Mesodermal cell (in vitro differentiated cells): ENCODE measurements at regions not wholly inside any gene's neighbourhood (a gene's known extent, or its start where the extent isn't known, plus 50 kb on each side); places are given as distances from the start of the nearest gene placed in this dataset.

Experiments
- H3K27ac ChIP-seq: 2 replicates; pipeline ENCODE4 v1.7.0; 2013; ENCODE audit warnings: mild to moderate bottlenecking, low read depth, low read length, moderate library complexity; ENCODE audit not compliant: severe bottlenecking
- H3K36me3 ChIP-seq: 2 replicates; pipeline ENCODE4 v1.7.1; 2013; ENCODE audit warnings: mild to moderate bottlenecking, low read length, moderate library complexity; ENCODE audit not compliant: control insufficient read depth, insufficient read depth
- H3K4me1 ChIP-seq: one replicate; pipeline ENCODE4 v1.7.1; 2013; ENCODE audit warnings: mild to moderate bottlenecking, low read length; ENCODE audit not compliant: insufficient read depth, control insufficient read depth, poor library complexity, severe bottlenecking
- H3K4me3 ChIP-seq: 2 replicates; pipeline ENCODE4 v1.7.0; 2013; ENCODE audit warnings: low read length, control low read depth, mild to moderate bottlenecking; ENCODE audit not compliant: insufficient read depth, poor library complexity, severe bottlenecking; ENCODE audit errors: extremely low read depth
- H3K9me3 ChIP-seq: 2 replicates; pipeline ENCODE4 v1.7.1; 2013; ENCODE audit warnings: mild to moderate bottlenecking, low read length, moderate library complexity; ENCODE audit not compliant: control insufficient read depth
- WGBS, 2 experiments: methylation state at CpG; one replicate each; pipeline ENCODE4 v1.1.5; 2013; ENCODE audit warnings: missing lambda C conversion rate in 2 of 2; ENCODE audit not compliant: insufficient coverage in 2 of 2; 5-methylcytosine and 5-hydroxymethylcytosine counted together

DNA sequence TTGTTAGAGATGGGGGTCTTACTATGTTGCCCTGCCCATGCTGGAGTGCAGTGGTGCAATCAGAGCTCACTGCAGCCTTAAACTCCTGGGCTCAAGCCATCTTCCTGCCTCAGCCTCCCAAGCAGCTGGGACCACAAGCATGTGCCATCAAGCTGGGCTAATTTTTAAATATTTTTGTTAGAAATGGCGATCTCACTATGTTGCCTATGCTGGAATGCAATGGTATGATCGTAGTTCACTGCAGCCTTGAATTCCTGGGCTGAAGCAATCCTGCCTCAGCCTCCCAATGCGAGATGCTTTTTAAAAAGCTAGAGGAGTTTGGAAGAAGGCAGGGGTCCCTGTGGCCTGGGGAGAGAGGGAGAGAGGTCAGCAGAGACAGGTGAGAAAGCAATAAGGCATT lies 600.1 kb upstream of the AUTS2 start:
- WGBS, 2 experiments = 76 to 87% methylated on average over 3 of the region's 3 CpGs
- H3K4me1 ChIP-seq = no peaks in the 10 kb centered on the region
- peaks cover 25% of the 10 kb centered on the region for H3K9me3 ChIP-seq
- no peak overlapping the region for H3K27ac ChIP-seq
- H3K36me3 ChIP-seq = no peaks in the 10 kb centered on the region
- H3K4me3 ChIP-seq = no peak overlapping the region

GRCh38 chr7:69002416-69002815 lies 595.9 kb upstream of the AUTS2 start:
- Histone ChIP-seq H3K4me3 (no peak overlapping the region), H3K4me1 (no peaks in the 10 kb centered on the region), H3K27ac (peak overlapping the region; percentile 64)

DNA sequence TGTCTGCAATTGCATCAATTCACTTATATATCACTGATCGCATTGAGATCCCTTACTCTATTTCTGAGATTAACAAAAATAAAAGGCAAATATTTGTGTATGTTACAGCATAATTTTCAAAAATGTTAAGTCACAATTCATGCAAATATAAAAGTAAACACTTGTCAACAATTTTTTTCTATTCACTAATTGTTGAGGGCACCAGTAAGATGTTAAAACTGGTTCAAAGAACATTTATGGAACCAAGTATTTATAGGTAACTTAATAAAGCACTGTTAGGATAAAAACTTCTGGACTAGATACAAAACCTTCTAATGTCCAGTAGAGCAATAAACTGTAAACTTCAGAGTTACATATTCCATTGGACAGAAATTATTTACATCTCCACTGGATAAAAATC lies 586.1 kb upstream of the AUTS2 start:
- Histone ChIP-seq H3K4me3 (no peak overlapping the region), H3K27ac (no peak overlapping the region), H3K36me3 (no peaks in the 10 kb centered on the region), H3K4me1 (no peaks in the 10 kb centered on the region), H3K9me3 (no peaks in the 10 kb centered on the region)
- no CpG with 5 or more reads among the region's 1 CpG for WGBS, 2 experiments

More at GRCh38 chr7:69002416-69002815, 595.9 kb upstream of the AUTS2 start:
- no peaks in the 10 kb centered on the region for H3K36me3 ChIP-seq
- H3K9me3 ChIP-seq = peaks cover 25% of the 10 kb centered on the region

GRCh38 chr7:69017208-69017607 lies 581.1 kb upstream of the AUTS2 start:
- no peaks in the 10 kb centered on the region for H3K4me1 ChIP-seq
- H3K36me3 ChIP-seq = no peaks in the 10 kb centered on the region
- peaks cover 18% of the 10 kb centered on the region for H3K9me3 ChIP-seq
- no peak overlapping the region for H3K4me3 ChIP-seq
- WGBS, 2 experiments = 100% methylated on average over 1 to 3 of the region's 3 CpGs
- H3K27ac ChIP-seq = no peak overlapping the region

DNA sequence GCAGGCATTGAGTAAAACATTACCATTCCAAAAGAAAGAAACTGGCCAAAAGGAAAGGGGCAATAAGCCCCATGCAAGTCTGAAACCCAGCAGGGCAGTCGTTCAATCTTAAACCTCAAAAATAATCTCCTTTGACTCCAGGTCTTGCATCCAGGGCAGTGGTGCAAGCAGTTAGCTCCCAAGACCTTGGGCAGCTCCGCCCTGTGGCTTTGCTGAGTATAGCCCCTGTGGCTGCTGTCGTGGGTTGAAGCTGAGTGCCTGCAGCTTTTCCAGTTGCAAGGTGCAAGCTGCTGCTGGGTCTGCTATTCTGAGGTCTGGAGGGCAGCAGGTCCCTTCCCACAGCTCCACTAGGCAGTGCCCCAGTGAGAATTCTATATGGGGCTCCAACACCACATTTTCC lies 580.1 kb upstream of the AUTS2 start:
- WGBS, 2 experiments = 67 to 80% methylated on average over 1 to 2 of the region's 3 CpGs
- Histone ChIP-seq H3K4me1 (no peaks in the 10 kb centered on the region), H3K27ac (no peak overlapping the region), H3K9me3 (peaks cover 18% of the 10 kb centered on the region), H3K4me3 (no peak overlapping the region), H3K36me3 (no peaks in the 10 kb centered on the region)

DNA sequence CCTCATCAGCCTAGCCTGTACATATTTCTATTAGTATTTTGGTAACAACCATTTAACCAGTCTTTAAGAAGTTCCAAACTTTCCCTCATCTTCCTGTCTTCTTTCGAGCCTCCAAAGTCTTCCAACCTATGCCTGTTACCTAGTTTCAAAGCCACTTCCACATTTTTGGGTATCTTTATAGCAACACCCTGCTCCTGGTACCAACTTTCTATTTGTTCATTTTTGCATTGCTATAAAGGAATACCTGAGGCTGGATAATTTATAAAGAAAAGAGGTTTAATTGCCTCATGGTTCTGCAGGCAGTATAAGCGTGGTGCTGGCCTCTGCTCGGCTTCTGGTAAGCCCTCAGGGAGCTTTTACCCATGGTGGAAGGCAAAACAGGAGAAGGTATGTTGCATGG lies 578.8 kb upstream of the AUTS2 start:
- H3K27ac ChIP-seq = no peak overlapping the region
- H3K9me3 ChIP-seq = peaks cover 18% of the 10 kb centered on the region
- no peak overlapping the region for H3K4me3 ChIP-seq
- H3K36me3 ChIP-seq = no peaks in the 10 kb centered on the region
- no peaks in the 10 kb centered on the region for H3K4me1 ChIP-seq
- 65 to 72% methylated on average over 3 of the region's 3 CpGs for WGBS, 2 experiments

- Histone ChIP-seq H3K27ac (no peak overlapping the region), H3K4me3 (no peak overlapping the region), H3K4me1 (no peaks in the 10 kb centered on the region), H3K36me3 (no peaks in the 10 kb centered on the region), H3K9me3 (peaks cover 18% of the 10 kb centered on the region)
- WGBS, 2 experiments = 88 to 100% methylated on average over 1 to 3 of the region's 3 CpGs
Measured at GRCh38 chr7:69020536-69020935, 577.7 kb upstream of the AUTS2 start.

DNA sequence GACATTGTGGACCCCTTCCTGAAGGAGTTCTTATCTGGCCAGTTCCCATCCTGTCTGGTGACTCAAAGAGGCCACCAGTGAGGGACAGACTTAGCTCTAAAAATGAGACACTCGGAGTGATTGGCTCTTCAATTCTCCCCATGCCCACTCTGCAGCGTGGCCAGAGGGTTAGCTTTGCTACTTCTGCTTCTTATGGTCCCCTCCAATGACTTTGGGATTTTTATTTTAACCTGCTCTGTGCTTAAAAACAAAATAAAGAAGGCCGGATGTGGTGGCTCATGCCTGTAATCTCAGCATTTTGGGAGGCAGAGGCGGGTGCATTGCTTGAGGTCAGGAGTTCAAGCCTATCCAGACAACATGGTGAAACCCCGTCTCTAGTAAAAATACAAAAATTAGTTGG lies 573.0 kb upstream of the AUTS2 start:
- WGBS, 2 experiments = 83 to 88% methylated on average over 5 of the region's 5 CpGs
- Histone ChIP-seq H3K9me3 (peaks cover under 1% of the 10 kb centered on the region), H3K4me3 (no peak overlapping the region), H3K36me3 (no peaks in the 10 kb centered on the region), H3K4me1 (no peaks in the 10 kb centered on the region), H3K27ac (no peak overlapping the region)

DNA sequence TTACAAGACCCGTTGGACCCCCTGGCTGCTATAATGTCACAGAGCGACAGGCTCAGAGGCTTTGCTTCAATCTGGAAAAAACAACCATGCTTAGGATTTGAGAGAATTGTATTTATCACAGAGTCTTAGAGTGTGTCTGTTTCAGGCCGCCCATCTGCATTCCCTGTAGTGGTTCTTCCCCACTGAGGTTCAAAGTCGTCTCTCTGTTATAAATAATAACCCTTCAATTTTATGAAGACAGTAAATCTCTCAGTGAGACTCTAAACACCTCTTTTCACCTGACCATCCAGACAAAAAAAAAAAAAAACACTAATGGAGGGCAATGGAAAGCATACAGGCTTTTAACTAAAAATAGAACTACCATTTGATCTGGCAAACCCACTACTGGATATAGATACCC lies 565.4 kb upstream of the AUTS2 start:
- H3K27ac ChIP-seq = no peak overlapping the region
- H3K4me3 ChIP-seq = no peak overlapping the region
- H3K9me3 ChIP-seq = no peaks in the 10 kb centered on the region
- 90% methylated on average over 2 of the region's 4 CpGs; no CpG with 5 or more reads in 1 of the 2 experiments for WGBS, 2 experiments
- H3K36me3 ChIP-seq = no peaks in the 10 kb centered on the region
- H3K4me1 ChIP-seq = no peaks in the 10 kb centered on the region

- H3K36me3 ChIP-seq = no peaks in the 10 kb centered on the region
- H3K4me1 ChIP-seq = no peaks in the 10 kb centered on the region
- H3K4me3 ChIP-seq = no peak overlapping the region
- H3K27ac ChIP-seq = no peak overlapping the region
- 93 to 100% methylated on average over 3 to 7 of the region's 7 CpGs for WGBS, 2 experiments
- H3K9me3 ChIP-seq = no peaks in the 10 kb centered on the region
Measured at GRCh38 chr7:69035826-69036225, 562.4 kb upstream of the AUTS2 start.

GRCh38 chr7:69036301-69036700 lies 562.0 kb upstream of the AUTS2 start:
- Histone ChIP-seq H3K4me1 (no peaks in the 10 kb centered on the region), H3K27ac (no peak overlapping the region), H3K36me3 (no peaks in the 10 kb centered on the region), H3K4me3 (no peak overlapping the region), H3K9me3 (no peaks in the 10 kb centered on the region)
- 80 to 91% methylated on average over 5 to 7 of the region's 7 CpGs for WGBS, 2 experiments

DNA sequence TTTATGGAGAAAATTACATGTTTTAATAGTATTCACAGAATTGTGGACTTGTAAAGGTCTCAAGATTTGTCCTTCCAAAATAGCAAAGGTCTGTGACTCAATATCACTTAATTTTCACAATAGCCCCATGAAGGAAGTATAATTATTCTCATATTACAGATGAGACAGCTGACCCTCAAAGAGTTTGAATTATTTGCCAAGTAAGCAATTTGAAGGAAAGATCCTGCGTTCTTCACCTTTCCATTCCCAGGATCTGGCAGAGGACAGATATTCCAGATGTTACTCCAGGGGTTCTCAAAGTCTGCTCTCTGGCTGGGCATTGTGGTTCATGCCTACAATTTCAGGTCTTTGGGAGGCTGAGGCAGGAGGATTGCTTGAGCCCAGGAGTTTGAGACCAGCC lies 559.4 kb upstream of the AUTS2 start:
- Histone ChIP-seq H3K4me1 (no peaks in the 10 kb centered on the region), H3K9me3 (peaks cover 5% of the 10 kb centered on the region), H3K4me3 (no peak overlapping the region), H3K27ac (no peak overlapping the region), H3K36me3 (no peaks in the 10 kb centered on the region)
- 100% methylated on average over 1 of the region's 1 CpG for WGBS, 2 experiments
